SJSA1 (cell line): ENCODE measurements at regions not wholly inside any gene's neighbourhood (a gene's known extent, or its start where the extent isn't known, plus 50 kb on each side); places are given as distances from the start of the nearest gene placed in this dataset.

ENCODE experiments used
- DNase-seq, 2 experiments: peaks; one replicate each; pipeline ENCODE4 v3.0.0-alpha.2; 2015 to 2020; ENCODE audit warnings: low spot score in 2 of 2, low read depth in 1 of 2
- H3K27ac ChIP-seq: fragments of 250-450 bp; sonication (Bioruptor Pico); 2 replicates; pipeline ENCODE4 v1.5.1; 2020; ENCODE audit warnings: mild to moderate bottlenecking, moderate library complexity
- H3K27me3 ChIP-seq: fragments of 250-450 bp; sonication (Bioruptor Pico); replicated peaks from 2 replicates; pipeline ENCODE4 v1.5.1; 2020; ENCODE audit warnings: mild to moderate bottlenecking, moderate library complexity
- H3K36me3 ChIP-seq: fragments of 250-450 bp; sonication (Bioruptor Pico); 2 replicates; pipeline ENCODE4 v1.5.1; 2020; ENCODE audit warnings: mild to moderate bottlenecking
- H3K4me1 ChIP-seq: fragments of 250-450 bp; sonication (Bioruptor Pico); replicated peaks from 2 replicates; pipeline ENCODE4 v1.6.1; 2021; ENCODE audit warnings: mild to moderate bottlenecking
- H3K4me3 ChIP-seq: fragments of 250-450 bp; sonication (Bioruptor Pico); 2 replicates; pipeline ENCODE4 v1.5.1; 2020; ENCODE audit warnings: mild to moderate bottlenecking
- H3K9me3 ChIP-seq: fragments of 250-450 bp; sonication (Bioruptor Pico); replicated peaks from 2 replicates; pipeline ENCODE4 v1.5.1; 2020; ENCODE audit warnings: mild to moderate bottlenecking

- H3K4me3 ChIP-seq: no peak overlapping the region
- H3K4me1 ChIP-seq: no peaks in the 10 kb centered on the region
- H3K27me3 ChIP-seq: no peaks in the 10 kb centered on the region
- H3K9me3 ChIP-seq: no peaks in the 10 kb centered on the region
- DNase-seq: no peak
- no peaks in the 10 kb centered on the region for H3K36me3 ChIP-seq
- no peak overlapping the region for H3K27ac ChIP-seq
These were observed 59.0 kb downstream of the RPS29 start for GRCh38 chr14:49527221-49527620.

GRCh38 chr14:49526101-49526500 is 60.1 kb downstream of the RPS29 start:
- H3K4me1 ChIP-seq: no peaks in the 10 kb centered on the region
- DNase-seq: no peak
- no peaks in the 10 kb centered on the region for H3K9me3 ChIP-seq
- no peak overlapping the region for H3K27ac ChIP-seq
- no peak overlapping the region for H3K4me3 ChIP-seq
- no peaks in the 10 kb centered on the region for H3K27me3 ChIP-seq
- H3K36me3 ChIP-seq: no peaks in the 10 kb centered on the region

GRCh38 chr14:49516286-49516685 is 69.9 kb downstream of the RPS29 start:
- H3K27ac ChIP-seq: no peak overlapping the region
- no peak for DNase-seq
- no peaks in the 10 kb centered on the region for H3K27me3 ChIP-seq
- peaks cover 29% of the 10 kb centered on the region for H3K4me1 ChIP-seq
- H3K36me3 ChIP-seq: no peaks in the 10 kb centered on the region
- H3K9me3 ChIP-seq: no peaks in the 10 kb centered on the region
- H3K4me3 ChIP-seq: no peak overlapping the region

- Histone ChIP-seq H3K27ac (peak overlapping the region; percentile 63), H3K9me3 (0 out of 2 replicates have a peak, but pooled peaks cover 2% of the 10 kb centered on the region), H3K4me1 (peaks cover 25% of the 10 kb centered on the region), H3K36me3 (no peaks in the 10 kb centered on the region), H3K27me3 (no peaks in the 10 kb centered on the region), H3K4me3 (no peak overlapping the region)
- no peak for DNase-seq
These were observed 73.6 kb downstream of the RPS29 start for GRCh38 chr14:49512571-49512970.

- H3K27ac ChIP-seq: peak overlapping the region; percentile 63
These were observed 74.0 kb downstream of the RPS29 start for GRCh38 chr14:49512147-49512551.

GRCh38 chr14:49508124-49508523 is 78.1 kb downstream of the RPS29 start:
- Histone ChIP-seq H3K9me3 (0 out of 2 replicates have a peak, but pooled peaks cover 2% of the 10 kb centered on the region), H3K4me1 (peaks cover 25% of the 10 kb centered on the region), H3K27ac (no peak overlapping the region), H3K4me3 (no peak overlapping the region), H3K36me3 (no peaks in the 10 kb centered on the region), H3K27me3 (no peaks in the 10 kb centered on the region)
- DNase-seq: no peak

More at GRCh38 chr14:49512147-49512551, 74.0 kb downstream of the RPS29 start:
- H3K36me3 ChIP-seq: no peaks in the 10 kb centered on the region
- no peaks in the 10 kb centered on the region for H3K27me3 ChIP-seq
- H3K4me3 ChIP-seq: no peak overlapping the region
- DNase-seq: peak; percentile 71 to 72
- H3K9me3 ChIP-seq: 0 out of 2 replicates have a peak, but pooled peaks cover 2% of the 10 kb centered on the region
- H3K4me1 ChIP-seq: peaks cover 25% of the 10 kb centered on the region

GRCh38 chr14:49506650-49507049 is 79.5 kb downstream of the RPS29 start:
- H3K9me3 ChIP-seq: 0 out of 2 replicates have a peak, but pooled peaks cover 2% of the 10 kb centered on the region
- H3K27ac ChIP-seq: no peak overlapping the region
- DNase-seq: no peak
- H3K36me3 ChIP-seq: no peaks in the 10 kb centered on the region
- peaks cover 14% of the 10 kb centered on the region for H3K4me1 ChIP-seq
- no peaks in the 10 kb centered on the region for H3K27me3 ChIP-seq
- H3K4me3 ChIP-seq: no peak overlapping the region

GRCh38 chr14:49505041-49505766 is 81.0 kb downstream of the RPS29 start:
- no peak for DNase-seq
- no peaks in the 10 kb centered on the region for H3K27me3 ChIP-seq
- H3K4me3 ChIP-seq: no peak overlapping the region
- H3K4me1 ChIP-seq: peaks cover 10% of the 10 kb centered on the region; the same call in 1 of the 2 replicates
- H3K27ac ChIP-seq: no peak overlapping the region
- H3K9me3 ChIP-seq: 0 out of 2 replicates have a peak, but pooled peaks cover 2% of the 10 kb centered on the region
- no peaks in the 10 kb centered on the region for H3K36me3 ChIP-seq

GRCh38 chr14:49497725-49498348 is 88.3 kb downstream of the RPS29 start:
- Histone ChIP-seq H3K4me1 (no peaks in the 10 kb centered on the region), H3K27me3 (no peaks in the 10 kb centered on the region), H3K4me3 (no peak overlapping the region), H3K36me3 (no peaks in the 10 kb centered on the region), H3K27ac (no peak overlapping the region), H3K9me3 (no peaks in the 10 kb centered on the region)
- peak in 1 of 2 experiments; percentile 33 for DNase-seq

GRCh38 chr14:49497267-49497666 is 88.9 kb downstream of the RPS29 start:
- no peak overlapping the region for H3K27ac ChIP-seq
- H3K4me3 ChIP-seq: no peak overlapping the region
- no peak for DNase-seq
- H3K4me1 ChIP-seq: no peaks in the 10 kb centered on the region
- H3K9me3 ChIP-seq: no peaks in the 10 kb centered on the region
- H3K27me3 ChIP-seq: no peaks in the 10 kb centered on the region
- no peaks in the 10 kb centered on the region for H3K36me3 ChIP-seq

- Histone ChIP-seq H3K27ac (no peak overlapping the region), H3K4me3 (no peak overlapping the region), H3K9me3 (no peaks in the 10 kb centered on the region), H3K4me1 (no peaks in the 10 kb centered on the region), H3K27me3 (no peaks in the 10 kb centered on the region), H3K36me3 (no peaks in the 10 kb centered on the region)
- no peak for DNase-seq
These were observed 91.3 kb downstream of the RPS29 start for GRCh38 chr14:49494836-49495235.

GRCh38 chr14:49493557-49493956 is 92.6 kb downstream of the RPS29 start:
- H3K4me3 ChIP-seq: no peak overlapping the region
- H3K4me1 ChIP-seq: no peaks in the 10 kb centered on the region
- no peaks in the 10 kb centered on the region for H3K9me3 ChIP-seq
- DNase-seq: no peak
- no peaks in the 10 kb centered on the region for H3K27me3 ChIP-seq
- H3K27ac ChIP-seq: no peak overlapping the region
- no peaks in the 10 kb centered on the region for H3K36me3 ChIP-seq

GRCh38 chr14:49492151-49492550 is 94.0 kb downstream of the RPS29 start:
- DNase-seq: no peak
- Histone ChIP-seq H3K4me3 (no peak overlapping the region), H3K4me1 (no peaks in the 10 kb centered on the region), H3K27me3 (no peaks in the 10 kb centered on the region), H3K9me3 (no peaks in the 10 kb centered on the region), H3K27ac (no peak overlapping the region), H3K36me3 (no peaks in the 10 kb centered on the region)

GRCh38 chr14:49489341-49489740 is 96.8 kb downstream of the RPS29 start:
- H3K27ac ChIP-seq: no peak overlapping the region
- H3K4me3 ChIP-seq: no peak overlapping the region
- H3K9me3 ChIP-seq: no peaks in the 10 kb centered on the region
- no peaks in the 10 kb centered on the region for H3K36me3 ChIP-seq
- no peak for DNase-seq
- H3K4me1 ChIP-seq: no peaks in the 10 kb centered on the region
- no peaks in the 10 kb centered on the region for H3K27me3 ChIP-seq
